A204.1 (cell line): ENCODE measurements at regions not wholly inside any gene's neighbourhood (a gene's known extent, or its start where the extent isn't known, plus 50 kb on each side); places are given as distances from the start of the nearest gene placed in this dataset.
A peak's percentile ranks its signal among the peaks of the same experiment; 100 is the strongest.
"Not testable (repeated sequence)": the region's sequence is repeated elsewhere in the genome, so short reads cannot be mapped to it uniquely, and the experiment has no call there.

Experiments
- FAIRE-seq: peaks from 2 replicates; lab custom pipeline; 2012; peaks lifted over from hg19 to GRCh38; lab: Jason Lieb, UNC

DNA sequence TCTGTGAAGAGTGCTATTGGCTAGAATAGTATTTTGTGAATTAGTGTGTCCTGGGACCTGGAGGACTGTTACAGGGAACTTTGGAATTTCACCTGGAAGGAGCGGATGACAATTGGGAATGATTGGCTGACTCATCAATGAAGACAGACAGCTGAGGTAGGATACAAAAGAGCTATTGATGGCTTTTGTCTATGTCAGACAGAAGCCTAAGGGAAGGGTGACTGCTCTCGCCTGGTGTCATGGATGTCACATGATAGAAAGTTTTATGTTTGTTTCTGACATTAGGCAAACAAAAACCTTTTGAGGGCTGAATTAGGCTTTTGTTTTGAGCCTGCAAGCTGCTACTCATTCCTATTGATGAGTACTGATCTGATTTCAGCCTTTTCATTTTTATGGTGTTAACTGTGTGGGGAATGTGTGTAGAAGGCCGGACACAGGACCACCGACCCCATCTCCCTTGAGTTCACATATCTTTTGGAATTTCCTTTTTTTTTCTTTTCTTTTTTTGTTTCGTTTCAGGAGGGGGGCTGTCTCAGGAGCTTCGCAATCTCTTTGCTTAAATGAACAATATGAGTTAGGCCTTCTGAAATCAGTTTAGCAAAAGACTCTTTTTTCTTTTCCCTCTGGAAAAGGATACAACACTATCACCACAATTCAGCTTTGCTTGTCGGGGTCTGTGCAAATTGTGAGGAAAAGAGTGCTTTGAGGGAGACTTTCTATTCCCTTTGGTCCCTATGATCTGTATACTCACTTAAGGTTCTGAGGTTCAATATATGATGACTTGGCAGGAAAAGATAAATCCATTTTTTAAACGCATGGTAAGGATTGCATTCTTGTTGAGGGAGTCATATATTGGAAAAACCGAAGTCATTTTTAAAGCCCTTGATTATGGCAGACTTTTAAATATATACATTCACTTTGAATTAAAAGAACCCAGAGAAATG is 207.9 kb upstream of the FIGN start:
- no peak for FAIRE-seq

DNA sequence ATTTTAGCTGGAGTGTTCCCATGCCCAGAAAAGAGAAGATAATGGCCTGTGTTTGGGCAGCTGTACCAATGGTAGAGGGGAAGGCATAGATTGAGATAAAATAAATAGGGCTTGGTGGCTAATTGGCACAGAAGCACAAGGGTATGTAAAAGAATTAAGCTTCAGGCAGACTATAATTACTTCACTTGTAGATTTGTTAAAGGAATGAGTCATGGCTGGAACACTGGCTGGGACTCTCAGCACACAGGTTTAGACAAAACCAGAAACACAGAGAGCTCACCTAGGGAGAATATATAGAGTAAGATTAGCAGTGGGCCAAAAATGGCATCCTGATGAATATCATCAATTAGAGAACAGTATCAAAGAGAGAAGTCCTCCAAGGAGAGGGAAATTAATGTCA is 198.3 kb upstream of the FIGN start:
- no peak for FAIRE-seq

DNA sequence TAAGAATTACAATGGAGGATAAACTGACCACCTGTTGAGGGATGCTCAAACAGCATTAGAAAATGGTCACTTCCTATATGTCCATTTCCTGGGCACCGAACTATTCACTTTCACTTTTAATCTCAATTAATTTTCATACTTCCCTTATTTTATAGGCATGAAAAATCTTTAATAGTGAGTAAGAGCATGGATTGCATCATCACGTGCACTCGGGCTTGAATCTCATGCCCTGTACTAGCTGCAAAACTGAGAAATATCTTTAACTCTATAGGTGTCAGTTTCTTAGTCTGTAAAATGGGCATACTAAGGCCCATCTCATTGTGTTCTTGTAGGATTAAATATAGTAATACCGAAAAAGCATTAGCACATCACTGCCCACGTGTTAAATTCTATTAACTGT is 183.9 kb upstream of the FIGN start:
- FAIRE-seq, result no peak

DNA sequence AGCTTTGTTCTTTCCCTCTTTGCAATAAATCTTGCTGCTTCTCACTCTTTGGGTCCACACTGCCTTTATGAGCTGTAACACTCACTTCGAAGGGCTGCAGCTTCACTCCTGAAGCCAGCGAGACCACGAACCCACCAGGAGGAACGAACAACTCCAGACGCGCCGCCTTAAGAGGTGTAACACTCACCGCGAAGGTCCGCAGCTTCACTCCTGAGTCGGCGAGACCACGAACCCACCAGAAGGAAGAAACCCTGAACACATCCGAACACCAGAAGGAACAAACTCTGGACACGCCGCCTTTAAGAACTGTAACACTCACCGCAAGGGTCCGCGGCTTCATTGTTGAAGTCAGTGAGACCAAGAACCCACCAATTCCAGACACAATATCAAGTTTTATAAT is 178.7 kb upstream of the FIGN start:
- not testable (repeated sequence) for FAIRE-seq

DNA sequence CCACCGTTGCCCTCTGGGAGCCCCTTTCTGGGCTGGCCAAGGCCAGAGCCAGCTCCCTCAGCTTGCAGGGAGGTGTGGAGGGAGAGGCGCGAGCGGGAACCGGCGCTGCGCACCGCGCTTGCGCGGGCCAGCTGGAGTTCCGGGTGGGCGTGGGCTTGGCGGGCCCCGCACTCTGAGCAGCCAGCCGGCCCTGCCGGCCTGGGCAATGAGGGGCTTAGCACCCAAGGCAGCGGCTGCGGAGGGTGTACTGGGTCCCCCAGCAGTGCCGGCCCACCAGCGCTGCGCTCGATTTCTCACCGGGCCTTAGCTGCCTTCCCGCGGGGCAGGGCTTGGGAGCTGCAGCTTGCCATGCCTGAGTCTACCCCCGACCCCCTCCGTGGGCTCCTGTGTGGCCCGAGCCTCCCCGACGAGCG is 177.7 kb upstream of the FIGN start:
- FAIRE-seq, result not testable (repeated sequence)

DNA sequence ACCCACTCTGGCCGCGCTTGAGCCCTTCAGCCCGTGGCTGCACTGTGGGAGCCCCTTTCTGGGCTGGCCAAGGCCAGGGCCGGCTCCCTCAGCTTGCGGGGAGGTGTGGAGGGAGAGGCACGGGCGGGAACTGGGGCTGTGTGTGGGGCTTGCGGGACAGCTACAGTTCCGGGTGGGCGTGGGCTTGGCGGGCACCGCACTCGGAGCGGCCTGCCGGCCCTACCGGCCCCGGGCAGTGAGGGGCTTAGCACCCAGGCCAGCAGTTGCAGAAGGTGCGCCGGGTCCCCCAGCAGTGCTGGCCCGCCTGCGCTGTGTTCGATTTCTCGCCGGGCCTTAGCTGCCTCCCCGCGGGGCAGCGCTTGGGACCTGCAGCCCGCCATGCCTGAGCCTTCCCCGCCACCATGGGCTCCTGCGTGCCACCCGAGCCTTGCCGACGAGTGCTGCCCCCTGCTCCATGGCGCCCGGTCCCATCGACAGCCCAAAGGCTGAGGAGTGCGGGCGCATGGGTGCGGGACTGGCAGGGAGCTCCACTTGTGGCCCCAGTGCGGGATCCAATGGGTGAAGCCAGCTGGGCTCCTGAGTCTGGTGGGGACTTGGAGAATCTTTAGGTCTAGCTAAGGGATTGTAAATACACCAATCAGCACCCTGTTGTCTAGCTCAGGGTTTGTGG is 173.7 kb upstream of the FIGN start:
- no peak for FAIRE-seq

DNA sequence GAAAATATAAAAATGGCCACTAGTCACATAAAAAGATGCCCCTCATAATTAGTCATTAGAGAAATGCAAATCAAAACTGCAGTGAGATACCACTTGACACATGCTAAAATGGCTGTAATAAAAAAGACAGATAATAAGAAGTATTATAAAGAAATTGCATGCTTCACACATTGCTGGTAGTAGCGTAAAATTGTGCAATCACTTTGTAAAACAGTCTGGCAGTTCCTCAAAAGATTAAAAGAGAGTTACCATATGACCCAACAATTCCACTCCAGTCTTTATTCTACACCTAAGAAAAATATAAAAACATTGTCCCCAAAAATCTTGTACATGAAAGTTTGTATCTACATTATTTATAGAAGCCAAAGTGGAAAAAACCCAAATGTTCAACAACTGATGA is 170.6 kb upstream of the FIGN start:
- no peak for FAIRE-seq

DNA sequence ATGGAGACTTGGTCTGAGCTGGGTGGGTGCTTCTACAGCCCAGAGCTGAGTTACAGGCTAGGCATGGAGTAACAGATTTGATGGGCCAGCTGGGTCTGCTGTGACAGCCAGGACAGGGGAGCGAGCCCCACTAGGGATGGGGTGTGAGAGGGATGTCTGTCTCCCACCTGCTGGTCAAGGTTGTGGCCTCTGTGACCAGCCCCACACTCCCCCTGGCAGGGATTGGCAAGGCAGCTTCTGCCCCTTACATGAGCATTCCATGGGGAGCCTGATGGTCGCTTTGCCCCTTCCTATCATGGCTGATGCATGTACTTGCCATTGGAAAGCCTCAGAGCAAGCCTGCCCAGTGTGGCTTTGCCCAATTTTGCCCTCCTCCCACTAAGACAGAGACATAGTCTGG is 162.0 kb upstream of the FIGN start:
- no peak for FAIRE-seq

DNA sequence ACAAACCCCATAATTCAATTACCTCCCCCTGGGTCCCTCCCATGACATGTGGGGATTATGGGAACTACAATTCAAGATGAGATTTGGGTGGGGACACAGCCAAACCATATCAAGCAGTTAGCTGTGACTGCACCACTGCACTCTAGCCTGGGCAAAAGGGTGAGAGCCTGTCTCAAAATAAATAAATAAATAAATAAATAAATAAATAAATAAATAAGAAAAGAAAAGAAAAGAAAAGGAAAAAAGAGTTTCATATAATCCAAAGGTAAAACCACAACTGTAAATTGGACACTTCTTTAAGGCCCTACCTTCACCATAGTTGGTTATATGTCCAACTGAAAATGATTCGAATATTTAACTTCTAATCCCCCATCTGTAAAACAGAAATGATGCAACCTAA is 157.6 kb upstream of the FIGN start:
- not testable (repeated sequence) for FAIRE-seq

DNA sequence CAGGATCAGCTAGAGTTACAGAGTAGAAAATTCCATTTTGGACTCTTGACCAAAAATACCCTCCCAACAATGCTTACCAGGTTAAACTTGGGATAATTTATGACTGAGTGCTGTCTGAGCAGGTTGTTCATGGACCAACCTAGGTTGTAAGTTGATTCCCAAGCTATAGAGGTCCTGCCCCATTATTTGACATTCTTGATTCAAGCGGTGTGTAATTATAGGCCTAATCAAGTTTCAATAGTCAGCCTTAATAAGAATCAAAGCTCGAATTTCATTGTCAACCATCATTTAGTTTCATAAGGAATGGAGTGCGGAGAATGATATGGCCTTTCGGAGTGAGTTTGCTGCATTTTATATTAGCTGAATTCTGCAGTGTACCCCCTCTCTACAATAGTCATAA is 152.8 kb upstream of the FIGN start:
- no peak for FAIRE-seq

DNA sequence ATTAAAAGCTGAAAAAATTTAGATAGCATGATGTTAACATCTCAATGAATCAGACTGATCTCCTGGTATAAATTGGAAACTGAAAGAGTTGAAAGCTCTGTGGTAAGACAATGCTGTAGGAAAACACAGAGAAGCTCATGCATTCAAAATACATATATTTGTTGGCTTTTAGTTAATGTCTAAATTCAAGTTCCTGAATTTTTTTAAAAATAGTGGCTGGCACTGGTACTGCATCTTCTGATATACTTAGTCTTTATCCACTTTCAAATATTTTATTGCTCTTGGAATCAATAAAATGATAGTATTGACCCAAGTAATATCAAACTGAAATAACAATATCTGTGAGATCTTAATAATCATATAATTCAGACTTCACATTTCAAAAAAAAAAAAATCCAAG is 151.4 kb upstream of the FIGN start:
- FAIRE-seq, result peak; percentile 43

DNA sequence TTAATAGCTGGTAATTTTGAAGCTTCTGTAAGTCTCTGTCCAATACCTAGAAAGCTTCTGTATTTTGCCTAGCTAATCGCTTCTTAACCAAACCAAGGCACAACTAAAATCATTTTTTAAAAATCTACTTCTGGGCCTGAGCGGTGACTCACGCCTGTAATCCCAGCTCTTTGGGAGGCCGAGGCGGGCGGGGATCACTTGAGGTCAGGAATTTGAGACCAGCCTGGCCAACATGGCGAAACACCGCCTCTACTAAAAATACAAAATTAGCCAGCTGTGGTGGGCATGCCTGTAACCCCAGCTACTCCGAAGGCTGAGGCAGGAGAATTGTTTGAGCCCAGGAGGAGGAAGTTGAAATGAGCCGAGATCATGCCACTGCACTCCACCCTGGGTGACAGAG is 148.6 kb upstream of the FIGN start:
- no peak for FAIRE-seq

DNA sequence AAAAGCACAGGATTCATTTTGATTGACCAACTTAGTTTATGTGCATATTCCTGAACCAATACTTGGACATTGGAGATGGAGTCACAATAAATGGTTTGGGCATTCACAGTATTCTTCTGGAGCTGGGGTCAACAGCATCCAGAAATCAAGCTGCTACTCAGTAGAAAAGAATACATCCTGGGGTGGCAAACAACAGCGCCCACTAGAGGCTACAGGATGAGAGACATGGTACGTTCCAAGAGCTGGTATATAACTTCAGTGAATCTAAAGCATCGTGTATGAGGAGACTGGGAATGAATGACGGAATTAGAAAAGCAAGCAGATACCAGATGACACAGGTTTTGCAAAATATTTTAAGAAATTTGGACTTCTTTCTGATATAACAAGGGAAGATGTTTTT is 142.9 kb upstream of the FIGN start:
- no peak for FAIRE-seq

DNA sequence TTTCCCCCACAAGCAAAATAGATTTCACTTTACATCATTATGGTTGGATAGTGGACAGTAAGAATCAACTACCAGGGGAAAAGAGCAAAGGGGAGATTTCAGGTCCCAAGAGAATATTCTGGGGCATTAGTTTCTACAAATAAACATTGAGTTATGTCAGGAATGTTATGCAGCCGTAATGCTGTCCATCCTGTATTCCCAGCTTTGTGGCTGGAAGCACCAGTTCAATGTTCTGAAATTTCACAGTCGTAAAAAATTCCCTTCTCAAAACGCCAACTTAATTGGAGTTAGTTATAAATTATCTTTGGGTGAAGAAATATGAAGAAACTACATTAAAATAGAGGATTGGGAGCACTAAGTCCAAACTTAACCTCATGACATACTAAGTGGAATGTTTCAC is 141.5 kb upstream of the FIGN start:
- no peak for FAIRE-seq

DNA sequence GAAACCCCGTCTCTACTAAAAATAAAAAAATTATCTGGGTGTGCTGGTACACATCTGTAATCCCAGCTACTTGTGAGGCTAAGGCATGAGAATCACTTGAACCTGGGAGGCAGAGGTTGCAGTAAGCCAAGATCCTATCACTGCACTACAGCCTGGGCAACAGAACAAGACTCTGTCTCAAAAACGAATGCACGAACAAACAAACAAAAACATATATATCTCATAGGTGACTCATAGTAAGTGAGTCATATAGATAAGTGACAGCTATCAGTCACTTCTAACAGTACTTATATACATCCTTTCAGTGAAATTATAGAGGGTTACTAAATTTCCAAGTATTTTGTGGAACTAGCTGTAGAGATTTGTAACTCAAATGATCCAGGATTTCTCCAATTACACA is 127.3 kb upstream of the FIGN start:
- FAIRE-seq, result no peak

DNA sequence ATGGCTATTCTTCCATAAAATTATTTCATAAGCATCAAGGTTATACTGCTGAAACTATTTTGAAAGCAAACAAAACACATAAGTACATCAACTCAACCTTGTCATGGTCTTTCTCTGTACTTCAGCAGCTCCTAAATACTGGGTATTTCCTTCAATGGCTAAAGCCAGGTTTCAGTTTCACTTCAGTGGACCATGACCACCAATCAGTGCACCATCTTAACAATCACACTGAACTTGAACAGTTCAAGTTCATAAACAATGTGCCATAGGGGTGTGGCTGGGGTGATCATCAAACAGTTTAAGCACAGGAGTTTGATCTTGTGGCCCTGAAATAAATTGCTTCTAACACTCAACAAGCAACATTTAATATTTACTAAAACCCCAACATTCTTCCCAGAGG is 124.1 kb upstream of the FIGN start:
- no peak for FAIRE-seq

DNA sequence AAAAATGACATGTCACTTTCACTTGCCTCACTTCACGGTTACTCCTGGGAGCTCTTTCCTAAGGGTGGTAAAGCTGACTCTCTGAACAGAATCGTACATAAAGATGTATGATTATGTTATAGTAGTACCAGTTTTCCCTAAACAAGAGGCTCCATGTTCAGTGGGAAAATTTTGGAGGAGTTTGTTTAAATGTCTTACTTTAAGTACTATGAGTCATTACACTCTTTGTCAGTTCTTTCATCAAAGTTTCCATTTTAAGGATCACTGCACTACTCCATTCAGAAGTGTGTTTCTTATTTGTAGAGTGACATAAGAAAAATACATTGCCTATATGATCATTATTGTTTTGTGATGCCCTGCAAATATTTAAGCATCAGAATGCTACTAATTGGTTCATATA is 121.1 kb upstream of the FIGN start:
- FAIRE-seq, result no peak

DNA sequence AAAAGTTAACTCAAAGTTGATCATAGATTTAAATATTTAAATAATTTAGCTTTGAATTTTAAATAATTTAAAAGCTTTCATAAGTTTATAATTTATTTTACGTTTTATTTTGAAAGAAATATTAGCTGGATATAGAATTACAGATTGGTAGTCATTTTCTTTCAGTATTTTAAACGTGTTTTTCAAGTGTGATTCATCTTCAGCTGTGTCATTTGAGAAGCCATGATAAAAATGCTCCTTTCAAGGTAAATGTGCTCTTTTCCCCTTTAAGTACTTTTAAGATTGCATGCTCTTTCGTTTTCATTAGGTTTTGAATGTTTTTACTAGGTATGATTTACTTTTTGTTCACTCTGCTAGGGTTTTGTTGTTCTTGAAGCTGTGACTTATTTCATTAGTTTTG is 116.8 kb upstream of the FIGN start:
- peak; percentile 68 for FAIRE-seq

DNA sequence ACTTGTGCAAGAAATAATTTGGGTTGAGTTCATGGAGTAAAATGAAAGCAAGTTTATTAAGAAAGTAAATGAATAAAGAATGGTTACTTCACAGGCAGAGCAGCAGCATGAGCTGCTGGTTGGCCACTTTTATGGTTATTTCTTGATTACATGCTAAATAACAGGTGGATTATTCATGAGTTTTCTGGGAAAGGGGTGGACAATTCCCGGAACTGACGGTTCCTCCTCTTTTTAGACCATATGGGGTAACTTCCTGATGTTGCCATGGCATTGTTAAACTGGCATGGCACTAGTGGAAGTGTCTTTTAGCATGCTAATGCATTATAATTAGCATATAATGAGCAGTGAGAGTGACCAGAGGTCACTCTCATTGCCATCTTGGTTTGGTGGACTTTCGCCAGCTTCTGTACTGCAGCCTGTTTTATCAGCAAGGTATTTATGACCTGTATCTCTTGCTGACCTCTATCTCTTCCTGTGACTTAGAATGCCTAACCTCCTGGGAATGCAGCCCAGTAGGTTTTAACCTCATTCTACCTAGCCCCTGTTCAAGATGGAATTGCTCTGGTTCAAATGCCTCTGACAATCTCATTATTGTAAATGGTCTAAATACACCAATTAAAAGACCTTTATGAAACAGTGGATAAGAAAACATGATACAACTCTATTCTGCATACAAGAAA is 114.1 kb upstream of the FIGN start:
- FAIRE-seq, result no peak

DNA sequence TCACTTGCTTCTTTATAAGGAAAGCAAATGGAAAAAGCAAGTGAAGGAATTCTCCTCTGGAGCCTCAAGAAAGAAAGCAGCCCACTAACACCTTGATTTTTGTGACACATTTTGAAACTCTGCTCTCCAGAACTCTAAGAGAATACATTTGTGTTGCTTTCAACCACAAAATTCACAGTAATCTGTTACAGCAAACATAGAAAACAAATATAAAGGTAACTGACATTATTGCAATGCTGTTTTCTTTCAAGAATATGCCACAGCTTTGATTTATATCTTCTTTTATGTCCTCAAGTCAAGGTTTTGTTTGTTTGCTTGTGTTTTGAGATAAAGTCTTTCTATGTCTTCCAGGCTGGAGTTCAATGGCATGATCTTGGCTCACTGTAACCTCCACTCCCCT is 103.1 kb upstream of the FIGN start:
- no peak for FAIRE-seq

DNA sequence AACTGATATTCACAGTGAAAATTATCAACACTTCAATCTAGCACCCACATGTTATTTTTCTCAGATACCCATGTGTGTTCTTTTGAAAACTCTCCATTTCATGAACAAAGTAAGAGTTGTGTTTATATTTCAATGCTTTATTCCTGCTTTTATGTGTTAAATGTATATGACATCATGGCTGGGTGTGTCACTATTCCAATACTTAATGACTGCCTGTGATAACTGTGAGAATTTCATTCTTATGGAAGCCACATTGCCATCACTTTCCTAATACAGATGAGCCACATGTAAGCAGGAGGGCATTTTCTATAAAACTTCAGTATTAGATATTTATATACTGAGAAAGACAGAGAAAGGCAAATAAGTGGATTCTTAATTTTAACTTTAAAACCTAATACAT is 100.4 kb upstream of the FIGN start:
- FAIRE-seq, result no peak

DNA sequence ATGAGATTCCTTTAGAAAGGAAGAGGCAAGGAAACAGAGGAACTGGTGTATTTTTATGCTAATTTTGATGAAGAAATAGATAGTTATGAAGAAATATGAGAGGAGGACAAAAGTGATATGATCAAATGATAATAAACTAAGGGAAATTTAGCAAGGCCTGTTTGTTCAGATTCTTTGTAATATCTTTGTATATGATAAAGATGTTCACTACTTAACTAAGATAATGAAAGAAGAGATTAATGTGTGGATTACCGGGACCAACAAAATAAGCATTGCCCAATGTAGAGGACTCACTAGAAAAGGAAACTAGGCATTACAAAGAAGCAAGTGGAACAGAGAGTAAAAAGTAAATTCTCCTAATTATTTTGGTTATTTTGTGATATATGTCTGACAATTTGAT is 99.0 kb upstream of the FIGN start:
- no peak for FAIRE-seq

DNA sequence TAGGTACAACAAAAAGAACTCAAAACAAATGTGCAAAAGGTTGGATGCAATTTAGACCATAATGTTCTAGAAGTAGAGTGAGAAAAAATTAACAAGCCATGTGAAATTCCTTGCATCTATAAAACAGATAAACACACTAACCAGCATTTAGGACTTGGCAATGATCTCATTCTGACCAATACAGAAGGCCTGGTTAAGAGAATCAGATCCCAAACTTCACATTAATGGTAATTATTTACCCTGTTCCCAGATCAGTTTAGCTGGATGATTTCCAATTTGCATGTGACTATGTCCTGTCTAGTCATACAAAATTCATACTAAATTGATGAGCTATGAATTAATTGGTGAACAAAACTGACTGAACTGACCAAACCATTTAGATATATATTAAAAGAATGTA is 98.4 kb upstream of the FIGN start:
- FAIRE-seq, result no peak
